Mesenchymal stem cell (in vitro differentiated cells and primary cell): ENCODE measurements at regions not wholly inside any gene's neighbourhood (a gene's known extent, or its start where the extent isn't known, plus 50 kb on each side); places are given as distances from the start of the nearest gene placed in this dataset.

Experiments
- DNase-seq: peaks from one replicate; pipeline ENCODE4 v3.0.0-alpha.2; 2013
- H2AFZ ChIP-seq: one replicate; pipeline ENCODE4 v1.6.1; 2013; ENCODE audit warnings: low read depth, mild to moderate bottlenecking, control low read depth, inconsistent platforms, low read length, moderate library complexity
- H2AK5ac ChIP-seq: 2 replicates; pipeline ENCODE4 v1.6.1; 2013; ENCODE audit warnings: low read length, moderate library complexity, mild to moderate bottlenecking, inconsistent platforms; ENCODE audit not compliant: severe bottlenecking
- H2BK120ac ChIP-seq: one replicate; pipeline ENCODE4 v1.6.1; 2013; ENCODE audit warnings: low read depth, mild to moderate bottlenecking, inconsistent platforms, low read length, moderate library complexity
- H2BK12ac ChIP-seq, 2 experiments: one replicate each; pipeline ENCODE4 v1.6.1; 2013; ENCODE audit warnings: inconsistent platforms in 2 of 2, low read length in 2 of 2, mild to moderate bottlenecking in 2 of 2, moderate library complexity in 2 of 2, control low read depth in 1 of 2
- H2BK15ac ChIP-seq: one replicate; pipeline ENCODE4 v1.6.1; 2013; ENCODE audit warnings: mild to moderate bottlenecking, low read depth, inconsistent platforms; ENCODE audit not compliant: poor library complexity, severe bottlenecking
- H2BK5ac ChIP-seq: 2 replicates; pipeline ENCODE4 v1.6.1; 2013; ENCODE audit warnings: low read depth, mild to moderate bottlenecking, low read length, control low read depth, inconsistent platforms; ENCODE audit not compliant: poor library complexity, severe bottlenecking
- H3K14ac ChIP-seq, 2 experiments: one replicate each; pipeline ENCODE4 v1.6.1; 2013; ENCODE audit warnings: inconsistent platforms in 2 of 2, low read length in 2 of 2, control low read depth in 1 of 2, mild to moderate bottlenecking in 1 of 2, moderate library complexity in 1 of 2
- H3K18ac ChIP-seq, 2 experiments: one replicate each; pipeline ENCODE4 v1.6.1; 2013; ENCODE audit warnings: inconsistent platforms in 2 of 2, low read length in 2 of 2, control low read depth in 1 of 2, low read depth in 1 of 2, mild to moderate bottlenecking in 1 of 2
- H3K23ac ChIP-seq, 2 experiments: one replicate each; pipeline ENCODE4 v1.6.1; 2013; ENCODE audit warnings: inconsistent platforms in 2 of 2, low read length in 2 of 2, mild to moderate bottlenecking in 2 of 2, moderate library complexity in 2 of 2, control low read depth in 1 of 2
- H3K27ac ChIP-seq: 2 replicates; pipeline ENCODE4 v1.5.1; 2013; ENCODE audit warnings: mild to moderate bottlenecking, moderate library complexity, low read length, control low read depth, inconsistent platforms; ENCODE audit not compliant: poor library complexity, severe bottlenecking
- H3K27me3 ChIP-seq, 2 experiments: 2 replicates each; pipeline versions ENCODE4 v1.6.1 to v1.7.0; 2013; ENCODE audit warnings: low read length in 2 of 2, mild to moderate bottlenecking in 2 of 2, moderate library complexity in 2 of 2, control low read depth in 1 of 2, inconsistent platforms in 1 of 2; ENCODE audit not compliant: control insufficient read depth in 1 of 2, insufficient read depth in 1 of 2
- H3K36me3 ChIP-seq, 2 experiments: 2 replicates each; pipeline versions ENCODE4 v1.6.1 to v1.7.0; 2013; ENCODE audit warnings: low read length in 2 of 2, control low read depth in 1 of 2, inconsistent platforms in 1 of 2, low read depth in 1 of 2, mild to moderate bottlenecking in 1 of 2; ENCODE audit not compliant: insufficient read depth in 2 of 2, control insufficient read depth in 1 of 2
- H3K4ac ChIP-seq, 2 experiments: one replicate each; pipeline ENCODE4 v1.6.1; 2013; ENCODE audit warnings: inconsistent platforms in 2 of 2, low read length in 2 of 2, mild to moderate bottlenecking in 2 of 2, moderate library complexity in 2 of 2, control low read depth in 1 of 2, low read depth in 1 of 2
- H3K4me1 ChIP-seq: 2 replicates; pipeline ENCODE4 v1.6.1; 2013; ENCODE audit warnings: low read depth, low read length, control low read depth; ENCODE audit not compliant: control insufficient read depth, insufficient read depth
- H3K4me2 ChIP-seq: 2 replicates; pipeline ENCODE4 v1.6.1; 2013; ENCODE audit warnings: low read length, mild to moderate bottlenecking, inconsistent platforms; ENCODE audit not compliant: poor library complexity, severe bottlenecking
- H3K4me3 ChIP-seq, 2 experiments: 2 replicates each; pipeline versions ENCODE4 v1.5.1 to v1.7.0; 2013; ENCODE audit warnings: low read length in 2 of 2, mild to moderate bottlenecking in 2 of 2, control low read depth in 1 of 2, low read depth in 1 of 2; ENCODE audit not compliant: insufficient read depth in 1 of 2
- H3K79me1 ChIP-seq: replicated peaks from 2 replicates; pipeline ENCODE4 v1.6.1; 2013; ENCODE audit warnings: mild to moderate bottlenecking, control low read depth, low read length, inconsistent platforms; ENCODE audit not compliant: poor library complexity, severe bottlenecking
- H3K9ac ChIP-seq: 2 replicates; pipeline ENCODE4 v1.7.0; 2013; ENCODE audit warnings: mild to moderate bottlenecking, low read length, moderate library complexity
- H3K9me3 ChIP-seq: 2 replicates; pipeline ENCODE4 v1.7.0; 2013; ENCODE audit warnings: mild to moderate bottlenecking, low read length; ENCODE audit not compliant: control insufficient read depth
- H4K8ac ChIP-seq: one replicate; pipeline ENCODE4 v1.6.1; 2013; ENCODE audit warnings: inconsistent platforms, mild to moderate bottlenecking, low read length, moderate library complexity
- H4K91ac ChIP-seq: one replicate; pipeline ENCODE4 v1.6.1; 2013; ENCODE audit warnings: mild to moderate bottlenecking, low read length, inconsistent platforms
- WGBS: methylation state at CpG from one replicate; pipeline ENCODE4 v1.1.7; 2013; ENCODE audit warnings: mixed read lengths; 5-methylcytosine and 5-hydroxymethylcytosine counted together

GRCh38 chr22:48244388-48245195 lies 1482.1 kb downstream of the TBC1D22A start:
- Histone ChIP-seq H3K23ac (no peak overlapping the region), H3K14ac (no peak overlapping the region)

DNA sequence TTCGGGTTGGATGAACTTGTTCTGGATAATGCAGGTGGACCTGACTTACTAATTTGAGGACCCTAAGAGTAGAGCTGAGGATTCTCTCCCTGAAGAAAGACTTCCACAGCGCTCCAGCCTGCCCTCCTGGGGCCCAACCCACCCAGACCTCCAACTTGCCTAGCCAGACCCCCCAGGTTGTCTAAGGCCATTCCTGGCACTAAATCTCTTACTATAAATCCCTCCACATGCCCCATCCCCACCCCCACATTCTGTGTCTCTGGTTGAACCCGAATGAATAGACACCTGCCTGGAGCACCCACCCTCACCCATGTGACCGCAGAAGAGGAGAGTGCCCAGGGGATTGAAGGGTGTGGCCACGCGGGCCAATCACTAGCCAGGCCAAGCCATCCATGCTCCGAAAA lies 1480.0 kb downstream of the TBC1D22A start:
- Histone ChIP-seq H3K14ac (no peak overlapping the region), H3K4me2 (no peak overlapping the region), H3K27ac (no peak overlapping the region), H3K4me3 (no peak overlapping the region), H3K27me3 (no peaks in the 10 kb centered on the region), H2BK120ac (no peak overlapping the region), H3K36me3 (peaks cover 0 to 1% of the 10 kb centered on the region in 2 experiments), H3K18ac (no peak overlapping the region), H2BK15ac (no peak overlapping the region), H4K8ac (no peak overlapping the region), H2BK5ac (no peak overlapping the region), H2AFZ (no peak overlapping the region), H3K9ac (no peak overlapping the region), H3K9me3 (no peaks in the 10 kb centered on the region), H3K23ac (no peak overlapping the region), H2BK12ac (no peak overlapping the region), H3K4me1 (no peaks in the 10 kb centered on the region), H3K4ac (no peak overlapping the region), H3K79me1 (no peaks in the 10 kb centered on the region), H2AK5ac (no peak overlapping the region), H4K91ac (no peak overlapping the region)
- WGBS, result 84% methylated on average over 7 of the region's 7 CpGs
- no peak for DNase-seq

More at GRCh38 chr22:48244388-48245195, 1482.1 kb downstream of the TBC1D22A start:
- Histone ChIP-seq H3K4me2 (no peak overlapping the region), H3K79me1 (no peaks in the 10 kb centered on the region), H3K4ac (no peak overlapping the region), H2AFZ (no peak overlapping the region), H3K4me3 (no peak overlapping the region), H3K27ac (no peak overlapping the region), H3K4me1 (no peaks in the 10 kb centered on the region), H2BK120ac (no peak overlapping the region), H2BK12ac (no peak overlapping the region), H2AK5ac (no peak overlapping the region), H2BK5ac (no peak overlapping the region), H3K27me3 (no peaks in the 10 kb centered on the region), H3K36me3 (no peaks in the 10 kb centered on the region), H3K9me3 (no peaks in the 10 kb centered on the region), H2BK15ac (no peak overlapping the region), H4K8ac (no peak overlapping the region), H3K9ac (no peak overlapping the region), H4K91ac (no peak overlapping the region), H3K18ac (no peak overlapping the region)
- DNase-seq, result no peak
- WGBS, result 86% methylated on average over 33 of the region's 33 CpGs

DNA sequence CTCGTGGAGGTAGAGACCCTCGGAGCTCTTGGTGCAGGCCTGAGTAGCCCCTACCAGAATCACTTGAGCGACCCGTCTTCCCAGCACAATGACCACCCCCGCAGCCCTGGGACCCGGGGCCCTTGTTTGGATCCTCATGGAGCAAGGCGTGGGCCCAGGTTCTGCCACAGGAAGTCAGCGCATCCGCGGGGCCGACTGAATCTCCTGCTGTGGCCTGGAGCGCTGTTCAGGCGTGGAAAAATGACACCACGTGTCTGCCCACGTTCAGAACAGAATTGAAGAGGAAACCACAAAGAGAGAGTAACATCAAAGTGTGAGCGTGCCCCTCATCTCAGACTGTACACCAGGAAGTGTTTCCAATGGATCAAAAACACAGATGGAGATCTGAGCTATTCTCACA lies 1479.2 kb downstream of the TBC1D22A start:
- H4K91ac ChIP-seq, result no peak overlapping the region
- no peak overlapping the region for H2AFZ ChIP-seq
- no peak overlapping the region for H3K18ac ChIP-seq
- H2BK5ac ChIP-seq, result no peak overlapping the region
- no peak overlapping the region for H2AK5ac ChIP-seq
- no peak overlapping the region for H3K14ac ChIP-seq
- H4K8ac ChIP-seq, result no peak overlapping the region
- no peak overlapping the region for H3K27ac ChIP-seq
- H3K9me3 ChIP-seq, result no peaks in the 10 kb centered on the region
- H3K79me1 ChIP-seq, result no peaks in the 10 kb centered on the region
- H2BK15ac ChIP-seq, result no peak overlapping the region
- H3K4me1 ChIP-seq, result no peaks in the 10 kb centered on the region
- H3K36me3 ChIP-seq, result peaks cover 0 to 4% of the 10 kb centered on the region in 2 experiments
- H3K4me2 ChIP-seq, result no peak overlapping the region
- 82% methylated on average over 15 of the region's 16 CpGs for WGBS
- no peaks in the 10 kb centered on the region for H3K27me3 ChIP-seq
- no peak overlapping the region for H3K4ac ChIP-seq
- no peak for DNase-seq
- H3K23ac ChIP-seq, result no peak overlapping the region
- no peak overlapping the region for H3K4me3 ChIP-seq
- H2BK120ac ChIP-seq, result no peak overlapping the region
- no peak overlapping the region for H2BK12ac ChIP-seq
- H3K9ac ChIP-seq, result no peak overlapping the region

- Histone ChIP-seq H3K4me1 (no peaks in the 10 kb centered on the region), H3K4ac (no peak overlapping the region), H3K23ac (no peak overlapping the region), H3K27ac (no peak overlapping the region), H2BK120ac (no peak overlapping the region), H2BK5ac (no peak overlapping the region), H4K8ac (no peak overlapping the region), H3K36me3 (peaks cover 0 to 4% of the 10 kb centered on the region in 2 experiments), H2BK15ac (no peak overlapping the region), H2BK12ac (no peak overlapping the region), H2AFZ (no peak overlapping the region), H3K9me3 (no peaks in the 10 kb centered on the region), H3K9ac (no peak overlapping the region), H4K91ac (no peak overlapping the region), H3K4me2 (no peak overlapping the region), H3K18ac (no peak overlapping the region), H3K27me3 (no peaks in the 10 kb centered on the region), H3K79me1 (no peaks in the 10 kb centered on the region), H3K4me3 (no peak overlapping the region), H3K14ac (no peak overlapping the region), H2AK5ac (no peak overlapping the region)
- DNase-seq, result no peak
- 83% methylated on average over 8 of the region's 8 CpGs for WGBS
Measured at GRCh38 chr22:48240935-48241230, 1478.4 kb downstream of the TBC1D22A start.
